HPDE6-E6E7 (cell line): ENCODE measurements at regions not wholly inside any gene's neighbourhood (a gene's known extent, or its start where the extent isn't known, plus 50 kb on each side); places are given as distances from the start of the nearest gene placed in this dataset.

Experiments used
- DNase-seq: peaks from one replicate; pipeline ENCODE4 v3.0.0; 2011; ENCODE audit warnings: missing footprints; ENCODE audit errors: extremely low spot score

DNA sequence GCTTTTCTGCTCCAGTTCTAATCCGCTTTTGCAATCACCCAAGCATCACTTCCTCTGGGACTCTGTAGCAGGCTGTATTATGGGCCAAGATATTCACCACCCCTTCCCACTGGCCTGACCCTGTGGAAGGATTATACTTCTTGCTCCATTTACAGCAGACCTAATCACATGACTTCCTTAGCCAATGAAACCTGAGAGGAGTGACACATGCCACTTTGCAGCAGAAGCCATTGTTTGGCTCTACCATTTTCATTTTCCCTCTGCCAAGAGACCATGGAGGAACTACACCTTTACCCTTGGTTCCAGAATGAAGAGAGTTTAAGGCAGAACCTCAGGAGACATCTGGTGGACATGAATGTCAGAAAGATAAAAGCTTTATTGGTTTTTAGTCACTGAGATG, 134.9 kb upstream of the HSD17B12 start:
- DNase-seq = no peak

DNA sequence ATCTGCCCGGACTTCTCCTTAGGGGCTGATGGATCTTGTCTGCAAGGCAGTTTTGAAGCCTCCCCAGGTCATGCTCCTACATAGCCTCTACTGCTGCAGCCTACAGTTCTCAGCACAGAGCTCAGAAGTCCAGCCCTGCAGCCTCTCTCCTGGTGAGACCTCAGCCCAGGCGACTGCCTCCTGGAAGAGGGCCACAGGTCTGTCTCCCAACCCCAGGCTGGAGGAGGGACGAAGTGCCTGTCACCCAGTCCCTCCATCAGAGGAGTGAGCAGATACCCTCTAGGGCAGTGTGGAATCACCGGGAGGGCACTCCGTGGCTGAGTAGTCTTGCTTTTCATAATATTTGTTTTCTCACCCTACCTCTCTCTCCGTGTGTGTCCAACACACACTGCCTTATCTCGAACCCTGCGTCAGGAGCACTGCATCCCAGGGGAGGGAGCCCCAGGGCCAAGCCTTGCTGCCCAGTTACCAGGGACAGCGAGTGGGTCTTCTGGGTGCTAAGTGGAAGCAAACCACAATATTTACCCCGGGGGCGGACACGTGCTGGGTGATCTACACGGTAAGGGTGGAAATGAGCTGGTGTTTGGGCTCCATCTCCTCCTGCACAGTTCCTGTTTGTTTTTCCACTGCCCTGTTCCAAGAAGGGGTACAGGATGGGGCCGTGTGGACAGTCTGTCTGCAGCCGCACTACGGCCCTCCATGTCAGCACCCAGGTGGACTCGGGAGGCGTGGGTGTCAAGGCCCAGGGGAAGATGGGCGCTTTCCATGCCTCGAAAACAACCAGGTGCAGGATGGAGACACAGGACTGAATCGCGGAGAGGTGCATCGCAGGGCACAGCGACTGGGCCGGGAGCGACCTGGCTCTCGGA, 133.7 kb upstream of the HSD17B12 start:
- DNase-seq = no peak

DNA sequence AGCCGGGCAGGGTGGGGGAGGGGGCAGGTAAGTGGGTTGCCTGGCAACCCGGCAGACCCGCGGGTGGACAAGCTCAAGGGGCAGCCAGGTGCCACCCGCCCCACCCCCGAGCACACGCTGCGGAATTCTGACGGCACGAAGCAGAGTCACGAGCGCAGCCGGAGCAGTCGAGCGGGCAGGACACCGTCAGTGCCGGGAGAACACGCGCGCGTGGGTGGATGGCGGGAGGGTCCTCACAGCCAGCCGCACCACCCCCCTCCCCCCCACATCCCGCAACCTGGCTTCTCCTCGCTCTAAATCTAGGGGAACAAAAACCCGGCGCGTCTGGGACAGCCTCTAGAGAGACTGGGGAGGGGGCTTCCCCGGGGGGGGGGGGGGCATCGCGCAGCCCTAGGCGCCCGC, 133.1 kb upstream of the HSD17B12 start:
- DNase-seq = no peak

DNA sequence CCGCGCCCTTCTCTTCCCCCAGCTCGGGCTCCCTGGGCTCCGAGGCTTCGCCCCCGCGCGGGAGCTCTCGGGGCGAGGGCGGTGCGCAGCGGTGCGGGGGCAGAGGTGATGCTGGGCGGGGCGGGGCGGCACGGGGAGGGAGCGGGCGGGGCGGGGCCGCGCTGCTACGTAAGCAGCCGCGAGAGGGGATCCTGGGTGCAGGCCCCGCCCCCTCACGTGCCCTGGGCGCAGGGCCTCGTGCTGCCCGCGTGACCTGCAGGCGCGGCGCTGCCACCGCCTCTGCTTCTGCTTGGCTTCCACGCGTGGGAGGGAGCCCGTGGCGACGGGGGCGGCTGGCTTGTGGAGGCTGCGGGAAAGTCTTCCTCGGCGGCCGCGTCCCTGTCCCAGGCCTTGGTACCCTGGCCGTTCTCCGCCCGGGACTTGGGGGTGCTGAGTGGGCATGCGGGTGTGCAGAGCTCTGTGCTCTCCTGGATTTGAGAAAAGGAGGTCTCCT, 132.6 kb upstream of the HSD17B12 start:
- peak; percentile 48 for DNase-seq

DNA sequence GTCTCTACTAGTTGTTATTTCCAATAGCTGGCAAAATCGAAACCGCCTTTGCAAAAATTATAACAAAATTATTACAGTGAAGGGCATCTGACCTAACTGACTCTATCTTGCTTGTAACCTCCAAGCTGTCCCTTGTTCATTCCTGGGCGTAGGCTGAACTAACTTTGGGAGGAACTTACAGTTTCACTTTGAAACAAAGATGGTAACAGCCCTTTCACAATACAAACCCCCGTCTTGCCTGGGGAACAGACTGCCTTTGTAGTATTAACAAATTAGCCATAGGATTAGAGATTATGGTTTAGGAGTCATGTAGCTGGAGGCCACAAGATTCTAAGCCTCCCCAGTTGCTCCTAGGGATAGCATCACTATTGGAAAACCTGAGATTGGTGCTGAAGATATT, 131.6 kb upstream of the HSD17B12 start:
- no peak for DNase-seq

DNA sequence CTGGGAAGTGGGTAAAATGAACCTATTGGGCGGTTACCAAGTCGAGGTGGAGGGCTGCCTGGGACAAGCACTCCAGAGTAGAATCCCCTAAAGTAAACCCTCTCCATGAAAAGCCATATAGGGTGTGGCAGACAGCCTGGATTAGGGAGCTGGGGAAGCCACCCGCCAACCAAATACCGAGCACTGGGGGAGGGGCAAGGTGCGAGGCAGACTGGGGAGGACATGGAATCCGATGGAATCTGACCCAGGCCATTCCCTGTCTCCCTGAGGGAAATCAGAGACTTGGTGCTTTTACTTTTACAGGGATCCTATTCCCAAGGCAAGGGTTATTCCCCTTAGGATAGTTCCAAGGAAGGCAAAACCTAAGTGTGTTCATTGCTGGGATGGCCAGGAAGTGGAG, 130.9 kb upstream of the HSD17B12 start:
- DNase-seq = no peak

DNA sequence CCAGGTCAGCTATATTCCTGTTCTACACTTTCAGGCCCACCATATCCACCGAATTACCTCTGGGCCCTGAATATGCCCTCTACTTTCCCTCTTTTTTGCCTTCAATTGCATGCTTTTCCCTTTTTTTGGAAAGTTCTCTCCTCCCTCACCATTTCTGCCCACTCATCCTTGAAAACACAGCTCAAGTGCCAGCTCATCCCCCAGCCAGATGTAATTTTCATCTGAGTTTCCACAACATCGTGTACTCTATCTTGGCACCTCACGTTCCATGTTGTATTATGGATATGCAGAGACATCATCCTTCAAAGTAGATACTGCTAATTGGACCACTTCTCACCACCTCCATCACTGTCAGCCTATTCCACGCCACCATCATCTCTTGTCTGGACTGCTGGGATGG, 129.8 kb upstream of the HSD17B12 start:
- DNase-seq = no peak

DNA sequence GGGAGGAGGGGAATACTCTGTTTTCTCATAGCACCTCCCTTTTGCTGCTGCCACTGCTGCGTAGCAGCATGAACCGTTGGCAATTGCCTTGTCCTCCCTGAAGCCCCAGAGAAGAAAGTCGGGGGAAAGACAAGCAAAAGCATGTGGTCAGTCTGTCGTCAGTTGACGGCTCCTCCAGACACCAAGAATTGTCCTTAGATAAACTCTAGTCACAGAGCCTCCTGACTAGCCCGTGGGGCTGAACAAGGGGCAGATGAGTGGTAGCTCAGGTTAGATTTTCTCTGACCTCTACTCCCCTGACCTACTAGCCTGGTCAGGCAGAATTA, 126.4 kb upstream of the HSD17B12 start:
- DNase-seq = no peak

DNA sequence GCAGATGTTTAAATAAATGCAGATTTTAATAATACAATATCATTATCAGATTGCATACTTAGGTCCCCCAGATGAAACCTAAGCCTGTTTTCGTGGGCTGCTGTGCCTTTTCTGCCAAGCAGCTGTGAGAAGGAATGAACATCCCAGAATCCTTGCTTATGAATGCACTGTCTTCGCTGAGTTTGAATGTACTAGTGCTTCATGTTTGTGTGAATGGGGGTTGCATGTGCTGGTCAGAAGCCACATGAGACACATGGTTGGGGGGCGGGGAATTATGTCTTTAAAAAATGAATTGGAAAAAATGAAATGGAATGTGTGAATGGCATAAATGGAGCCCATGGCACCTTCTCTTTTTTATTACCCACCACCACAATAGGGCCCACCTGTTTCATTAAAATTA, 125.4 kb upstream of the HSD17B12 start:
- no peak for DNase-seq

DNA sequence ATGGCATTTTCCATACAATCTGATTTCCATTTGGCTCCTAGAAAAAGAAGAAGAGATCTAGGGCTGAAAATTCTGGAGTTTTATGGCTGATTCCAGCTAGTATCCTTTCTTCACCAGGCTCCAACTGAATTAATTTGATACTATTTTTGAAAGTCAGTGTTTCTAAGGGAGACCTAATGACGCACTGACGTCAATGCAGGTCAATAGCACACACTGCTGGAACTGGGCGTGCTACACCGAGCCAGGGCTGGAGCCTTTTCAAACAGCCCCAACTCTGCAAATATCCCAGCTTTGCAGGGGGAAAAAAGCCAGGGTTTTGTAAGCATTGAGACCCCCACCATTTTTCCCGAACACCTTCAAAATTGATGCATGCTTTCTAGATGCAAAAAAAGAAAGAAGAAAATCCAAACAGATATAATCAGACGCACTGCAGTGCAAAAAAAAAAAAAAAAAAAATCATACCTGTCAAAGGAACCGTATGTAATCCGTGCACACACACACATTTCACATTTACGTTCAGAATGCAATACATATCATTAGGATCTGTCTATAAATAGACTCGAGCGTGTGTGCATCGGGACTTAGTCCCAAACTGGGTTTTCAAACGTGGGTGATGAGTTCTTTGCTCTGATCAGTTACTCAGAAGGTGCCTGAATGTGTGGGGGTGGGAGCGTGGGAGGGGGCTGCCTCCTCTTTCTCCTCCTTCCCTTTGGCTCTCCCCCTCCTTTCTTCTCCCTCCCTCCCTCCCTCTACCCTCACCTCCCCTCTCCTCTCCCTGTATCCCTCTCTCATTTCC, 124.5 kb upstream of the HSD17B12 start:
- no peak for DNase-seq

DNA sequence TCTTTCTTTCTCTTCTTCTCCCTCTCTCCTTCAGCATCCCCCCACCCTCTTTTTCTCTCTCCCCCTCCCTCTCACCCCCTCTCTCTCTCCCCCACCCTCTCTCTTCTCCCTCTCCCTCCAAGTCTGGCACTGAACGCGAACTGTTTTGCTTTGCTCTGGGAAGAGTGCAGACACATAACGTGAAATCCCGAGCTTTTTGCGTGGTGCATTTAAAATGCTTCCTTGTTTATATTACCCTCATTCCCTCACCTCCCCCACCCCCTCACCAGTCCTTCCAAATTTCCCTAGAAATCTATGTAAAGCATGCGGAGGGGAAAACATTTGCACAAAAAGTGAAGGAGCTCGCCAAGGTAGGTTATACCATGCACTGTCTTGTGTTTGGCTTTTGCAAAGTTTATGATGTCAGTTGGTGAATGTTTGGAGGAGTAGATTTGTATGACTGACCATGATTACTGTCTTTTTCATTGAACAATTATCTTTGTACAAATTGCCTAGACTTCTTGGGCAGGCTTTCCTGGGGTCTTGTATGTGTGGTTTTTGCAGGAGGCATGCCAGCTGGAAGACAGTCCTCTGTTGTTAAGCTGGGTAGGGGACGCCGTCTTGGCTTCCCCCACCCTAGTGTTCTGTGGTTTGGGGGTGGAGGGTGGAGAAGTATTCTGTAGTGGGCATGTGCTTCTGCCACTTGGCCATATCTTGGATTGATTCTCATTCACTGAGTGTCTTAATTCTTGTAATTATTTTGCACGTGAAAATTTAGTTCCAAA, 123.7 kb upstream of the HSD17B12 start:
- DNase-seq = no peak

DNA sequence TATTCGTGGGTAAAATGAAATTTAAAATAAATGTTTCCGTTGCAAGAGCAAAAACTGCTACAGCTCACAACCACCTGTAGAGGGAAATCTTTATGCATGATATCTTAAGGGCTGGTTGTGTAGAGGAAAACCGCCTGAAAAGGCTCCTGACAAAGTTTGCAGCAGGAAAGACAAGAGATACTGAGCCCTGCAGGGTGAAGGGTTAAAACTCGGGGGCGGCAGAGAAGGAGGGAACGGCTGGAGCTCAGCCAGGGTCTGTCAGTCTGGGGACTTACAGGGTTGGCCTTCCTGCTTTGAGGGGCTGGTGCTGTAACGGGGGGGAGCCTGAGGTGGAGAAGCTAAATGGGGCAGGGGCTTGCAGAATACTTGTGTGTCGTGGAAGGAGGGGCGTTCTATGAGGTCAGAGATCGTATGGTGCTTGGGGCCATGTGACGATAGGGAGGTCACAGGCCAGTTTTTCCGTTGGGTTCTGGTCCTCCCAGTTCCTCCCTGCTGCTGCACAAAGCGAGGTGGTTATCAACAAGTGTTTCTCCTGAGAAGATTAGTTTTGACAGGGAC, 122.9 kb upstream of the HSD17B12 start:
- DNase-seq = no peak

DNA sequence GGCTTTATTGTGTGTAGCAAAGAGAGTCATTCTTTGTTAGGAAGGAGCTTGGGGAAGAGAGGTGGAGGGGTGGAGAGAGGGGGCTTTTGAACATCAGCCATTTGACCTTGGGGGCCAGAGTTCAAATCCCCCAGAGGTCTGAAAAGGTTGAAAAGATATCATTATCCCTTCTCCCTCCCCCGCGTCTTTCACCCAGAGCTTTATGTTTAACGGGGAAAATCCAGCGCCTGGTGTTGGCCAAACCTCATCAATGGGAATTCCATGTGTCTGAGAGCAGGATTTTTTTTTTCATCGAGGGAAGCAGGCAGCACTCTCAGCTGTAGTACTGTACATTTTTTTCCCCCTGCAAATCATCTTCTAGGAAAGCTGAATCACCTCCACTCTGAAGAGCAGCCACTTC, 122.4 kb upstream of the HSD17B12 start:
- no peak for DNase-seq

DNA sequence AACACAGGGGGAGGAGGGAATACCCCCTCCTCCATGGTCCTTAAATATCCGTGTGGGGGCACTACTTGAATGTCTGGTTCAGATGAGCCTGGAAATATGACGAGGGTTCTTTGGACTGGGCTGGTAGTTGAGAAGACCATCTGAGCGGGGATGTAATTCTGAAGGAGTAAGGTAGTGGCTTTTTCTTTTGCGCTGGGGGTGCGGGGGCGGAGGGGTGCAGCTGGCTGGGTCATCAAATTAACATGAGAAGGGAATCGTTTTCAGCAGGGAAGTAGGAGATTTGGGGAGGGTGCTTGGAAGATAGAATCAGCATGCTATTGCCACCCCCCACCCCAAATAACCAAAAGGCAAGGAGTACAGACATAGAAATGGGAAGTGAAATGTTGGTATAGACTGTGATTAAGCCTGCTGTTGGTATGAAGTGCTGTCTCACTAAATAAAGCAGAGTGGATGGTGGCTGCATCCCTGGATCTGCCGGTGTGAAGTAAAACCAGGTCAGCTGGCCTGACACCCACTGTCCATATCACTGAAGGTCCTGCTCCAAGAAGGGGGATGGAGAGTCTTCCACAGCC, 121.9 kb upstream of the HSD17B12 start:
- DNase-seq = no peak

DNA sequence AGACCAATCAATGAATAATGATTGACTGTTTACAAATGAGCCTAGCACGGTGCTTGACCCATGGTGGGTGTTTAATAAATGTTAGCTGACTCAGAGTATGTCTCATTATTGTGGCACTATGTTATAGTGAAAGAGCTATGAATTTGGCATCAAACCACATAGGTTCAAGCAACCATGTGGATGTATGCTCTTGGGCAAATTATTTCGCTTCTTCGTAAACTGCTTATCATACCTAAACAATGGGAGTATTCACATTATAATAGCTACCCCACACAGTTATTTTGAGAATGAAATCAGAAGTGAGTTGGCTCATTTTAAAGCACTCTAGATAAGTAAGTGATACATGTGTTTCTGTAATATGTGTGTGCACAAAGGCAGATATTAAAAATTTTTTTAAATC, 118.7 kb upstream of the HSD17B12 start:
- DNase-seq = no peak

DNA sequence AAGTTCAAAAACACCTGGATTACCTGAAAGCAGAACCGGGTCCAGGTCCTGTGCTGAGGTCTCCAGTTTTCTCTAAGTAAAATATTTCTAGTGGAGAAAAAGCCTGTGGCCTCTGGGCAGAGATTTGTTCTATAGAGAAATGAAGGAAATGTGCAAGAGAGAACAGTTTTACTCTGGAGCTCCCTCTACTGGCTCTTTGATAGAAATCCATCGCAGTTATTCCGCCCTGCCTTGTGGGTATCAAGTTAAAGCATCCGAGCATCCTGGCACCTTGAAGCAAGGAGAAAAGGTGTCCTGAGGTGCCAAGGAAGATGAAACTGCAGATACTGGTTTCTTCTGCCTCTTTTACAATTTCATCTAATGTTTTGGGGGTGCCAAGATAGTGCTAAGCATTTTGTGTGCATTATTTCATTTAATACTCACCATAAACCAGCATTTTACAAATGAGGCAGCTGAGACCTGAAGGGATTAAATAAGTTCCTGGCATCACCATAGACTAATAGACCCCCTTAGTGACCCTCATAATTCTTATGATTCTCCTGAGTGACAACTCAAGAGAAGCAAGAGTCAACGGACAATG, 113.1 kb upstream of the HSD17B12 start:
- no peak for DNase-seq

DNA sequence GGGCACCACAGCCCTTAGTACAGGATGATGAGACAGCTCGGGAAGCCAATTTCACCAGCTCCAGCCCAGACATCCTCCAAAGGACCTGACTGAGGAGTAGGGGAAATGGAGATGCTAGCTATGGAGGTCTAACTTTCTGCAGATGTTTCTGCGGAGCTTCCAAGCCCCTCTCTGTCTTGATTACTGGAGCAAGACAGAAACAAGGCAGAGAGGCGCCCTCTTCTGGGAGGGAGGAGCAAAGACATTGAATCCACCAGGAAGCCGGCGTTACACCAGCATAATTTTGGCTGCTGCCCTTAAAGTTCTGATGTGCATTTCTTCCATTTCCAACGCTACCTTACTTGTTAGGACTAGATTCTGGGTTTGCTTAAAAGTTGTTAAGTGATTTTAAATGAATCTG, 107.3 kb upstream of the HSD17B12 start:
- DNase-seq = no peak

DNA sequence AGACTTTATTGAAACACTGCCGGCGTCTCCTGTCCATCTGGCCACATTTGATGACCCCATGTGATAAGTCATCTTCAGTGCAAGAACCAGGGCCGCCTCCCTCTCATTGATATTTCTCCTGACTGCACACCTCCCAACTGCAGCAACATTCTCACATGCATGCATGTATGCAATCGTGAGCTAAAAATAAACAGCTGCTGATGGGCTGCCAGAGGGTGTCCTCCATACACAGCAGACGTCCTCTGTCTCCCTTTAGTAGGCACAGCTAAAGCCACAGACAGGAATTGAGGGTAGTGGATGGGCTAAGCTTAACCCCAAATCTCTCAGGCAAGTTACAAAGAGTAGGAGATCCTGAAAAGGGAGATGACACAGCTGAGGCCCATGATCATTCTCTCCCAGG, 106.7 kb upstream of the HSD17B12 start:
- no peak for DNase-seq

DNA sequence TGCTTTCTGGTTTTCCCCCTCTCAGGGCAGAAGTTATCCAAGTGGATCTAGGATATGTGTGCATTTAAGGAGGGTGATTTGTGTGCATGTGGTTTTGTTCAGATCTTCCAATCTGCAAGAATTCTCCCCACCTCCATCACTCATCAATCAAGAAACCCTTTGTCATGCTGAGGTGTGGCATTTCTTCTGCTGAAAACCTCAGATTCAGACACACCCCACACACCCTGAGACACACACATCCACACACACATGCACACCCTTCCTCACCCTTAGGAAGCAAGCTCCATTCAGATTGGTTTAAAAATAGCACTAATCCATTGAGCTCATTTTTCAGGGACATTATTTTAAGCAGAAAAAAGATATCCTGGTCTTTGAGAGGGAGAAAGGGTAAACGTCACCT, 106.1 kb upstream of the HSD17B12 start:
- DNase-seq = no peak

DNA sequence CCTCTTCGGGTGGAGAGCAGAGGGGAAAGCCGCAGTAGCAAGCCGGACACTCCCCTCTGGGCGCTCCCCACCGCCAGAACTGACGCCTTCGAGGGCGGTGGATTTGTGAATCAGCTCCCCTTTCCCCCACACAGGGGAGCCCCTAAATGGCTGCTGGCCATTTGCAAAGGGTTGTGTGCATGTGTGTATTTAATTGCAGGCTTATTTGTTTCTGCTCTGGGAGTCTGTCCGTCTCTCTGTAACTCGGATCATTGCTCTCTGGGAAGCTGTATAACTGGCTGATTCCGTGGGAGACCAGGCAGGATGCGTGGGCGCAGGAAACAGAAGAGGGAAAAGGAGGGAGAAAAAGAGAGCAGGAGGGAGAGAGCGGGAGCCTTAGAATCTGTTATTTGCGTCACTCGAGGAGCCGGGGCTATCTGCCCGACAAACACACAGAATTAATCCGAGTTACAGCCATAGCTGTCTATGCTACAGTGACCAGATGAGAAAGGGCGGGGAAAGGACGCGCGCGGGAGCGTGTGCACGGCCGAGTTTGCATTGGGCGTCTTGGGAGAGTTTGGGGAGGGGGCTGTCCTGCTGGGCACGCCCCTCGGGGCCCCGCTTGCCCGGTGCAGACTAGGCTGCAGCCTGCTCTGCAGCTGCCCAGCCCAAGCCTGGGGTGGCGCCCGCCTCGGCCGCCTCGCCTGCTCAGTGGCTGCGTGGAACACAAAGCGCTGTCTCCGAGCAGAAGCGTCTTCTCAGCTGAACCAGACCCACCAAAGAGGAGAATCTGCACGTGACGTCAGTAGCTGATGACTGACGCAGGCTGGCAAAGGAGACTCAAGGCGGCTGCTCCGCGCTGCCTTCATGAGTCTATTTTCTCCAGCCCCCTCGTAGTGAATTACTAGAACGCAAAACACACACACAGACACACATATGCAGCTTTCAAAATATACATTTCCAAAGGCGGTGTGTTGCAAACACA, 105.3 kb upstream of the HSD17B12 start:
- DNase-seq = no peak
